HCT116 (cell line): ENCODE measurements at regions not wholly inside any gene's neighbourhood (a gene's known extent, or its start where the extent isn't known, plus 50 kb on each side); places are given as distances from the start of the nearest gene placed in this dataset.

Experiments
- ATAC-seq: fragments of 200-7000 bp; cut with Tn5 transposase; 2 replicates; pipeline ENCODE4 v1.9.1; 2020; ENCODE audit warnings: mild to moderate bottlenecking, moderate library complexity
- BruUV-seq: library from RNA; stranded (reverse); fragments of 400-500 nt; replicated peaks from 2 replicates; lab custom pipeline; 2021; lab: Mats Ljungman, UMichigan
- CTCF ChIA-PET: fragments of 300-600 bp; sonication (Branson Sonifier 250); formaldehyde crosslinking; loops from one replicate; lab custom pipeline; 2021; ENCODE audit warnings: antibody characterized with exemption; lab: Charles Lee
- POLR2A ChIA-PET: fragments of 300-600, 350-600 bp; sonication (Branson Sonifier 250); formaldehyde crosslinking; loops from one replicate; lab custom pipeline; 2021; ENCODE audit warnings: antibody characterized with exemption; lab: Charles Lee
- RAD21 ChIA-PET, 2 experiments: fragments of 300-600 bp; sonication (Branson Sonifier 250); formaldehyde crosslinking; loops; one replicate each; lab custom pipeline; 2023; ENCODE audit warnings: low total read pairs in 2 of 2; ENCODE audit not compliant: uncharacterized antibody in 2 of 2, unreplicated experiment in 2 of 2, low non-redundant PET in 1 of 2; lab: Charles Lee
- DNase-seq: peaks from one replicate; pipeline ENCODE4 v3.0.0-alpha.2; 2010; ENCODE audit warnings: low read depth, low spot score
- H2AFZ ChIP-seq: fragments of 200-600 bp; shearing (Covaris generic), sonication (generic); 2 replicates; pipeline ENCODE4 v1.6.1; 2017; ENCODE audit warnings: low read depth, mixed run types, mixed read lengths, antibody characterized with exemption, low read length; ENCODE audit not compliant: poor library complexity, severe bottlenecking
- H3K27ac ChIP-seq: 2 replicates; pipeline ENCODE4 v1.5.1; 2012; ENCODE audit warnings: low read depth, low read length
- H3K27me3 ChIP-seq: fragments of 200-600 bp; sonication (generic); 2 replicates; pipeline ENCODE4 v1.6.1; 2016; ENCODE audit warnings: mixed run types, low read length, mixed read lengths; ENCODE audit not compliant: insufficient read depth
- H3K36me3 ChIP-seq, 2 experiments: fragments of 200-500 bp in 1 of 2; fragments of 200-600 bp in 1 of 2; sonication (Bioruptor generic) in 1 of 2; sonication (generic) in 1 of 2; 2 replicates each; pipeline versions ENCODE4 v1.5.1 to v1.6.1; 2014 to 2016; ENCODE audit warnings: low read length in 2 of 2, inconsistent platforms in 1 of 2, mixed read lengths in 1 of 2, mixed run types in 1 of 2; ENCODE audit not compliant: insufficient read depth in 2 of 2, control insufficient read depth in 1 of 2
- H3K4me1 ChIP-seq, 2 experiments: fragments of 200-600 bp in 1 of 2; sonication (generic) in 1 of 2; 2 replicates each; pipeline versions ENCODE4 v1.5.1 to v1.6.1; 2012 to 2017; ENCODE audit warnings: low read length in 2 of 2, inconsistent platforms in 1 of 2, mild to moderate bottlenecking in 1 of 2, mixed read lengths in 1 of 2, mixed run types in 1 of 2, moderate library complexity in 1 of 2; ENCODE audit not compliant: insufficient read depth in 2 of 2, control insufficient read depth in 1 of 2
- H3K4me2 ChIP-seq: fragments of 200-600 bp; sonication (generic); 2 replicates; pipeline ENCODE4 v1.6.1; 2017; ENCODE audit warnings: mixed run types, low read length, mixed read lengths
- H3K4me3 ChIP-seq, 2 experiments: fragments of 200-600 bp in 1 of 2; sonication (generic) in 1 of 2; replicated peaks in 1 of 2; 2 replicates each; pipeline ENCODE4 v1.5.1; 2011 to 2016; ENCODE audit warnings: low read length in 2 of 2, control low read depth in 1 of 2, low read depth in 1 of 2, mild to moderate bottlenecking in 1 of 2, mixed read lengths in 1 of 2, mixed run types in 1 of 2
- H3K79me2 ChIP-seq: fragments of 200-600 bp; sonication (generic); 2 replicates; pipeline ENCODE4 v1.6.1; 2017; ENCODE audit warnings: mild to moderate bottlenecking, mixed run types, low read length, moderate library complexity, mixed read lengths; ENCODE audit not compliant: insufficient read depth
- H3K9ac ChIP-seq: fragments of 200-600 bp; sonication (generic); 2 replicates; pipeline ENCODE4 v1.6.1; 2016; ENCODE audit warnings: low read length, mixed read lengths
- H3K9me2 ChIP-seq: fragments of 200-600 bp; sonication (generic), shearing (Covaris generic); 2 replicates; pipeline ENCODE4 v1.6.1; 2017; ENCODE audit warnings: mixed run types, mild to moderate bottlenecking, moderate library complexity; ENCODE audit not compliant: insufficient read depth
- H3K9me3 ChIP-seq, 2 experiments: fragments of 200-500 bp in 1 of 2; fragments of 200-600 bp in 1 of 2; sonication (Bioruptor generic) in 1 of 2; sonication (generic) in 1 of 2; 2 replicates each; pipeline ENCODE4 v1.6.1; 2014 to 2017; ENCODE audit warnings: low read length in 2 of 2, mixed read lengths in 2 of 2, inconsistent platforms in 1 of 2, low read depth in 1 of 2, mild to moderate bottlenecking in 1 of 2, mixed run types in 1 of 2, moderate library complexity in 1 of 2; ENCODE audit not compliant: control insufficient read depth in 1 of 2, insufficient read depth in 1 of 2
- H4K20me1 ChIP-seq: fragments of 200-600 bp; sonication (generic), shearing (Covaris generic); 2 replicates; pipeline ENCODE4 v1.6.1; 2017; ENCODE audit warnings: mixed run types, mild to moderate bottlenecking, moderate library complexity; ENCODE audit not compliant: insufficient read depth
- CBX3 ChIP-seq: IDR thresholded peaks from 2 replicates; pipeline ENCODE4 v1.6.1; 2012; ENCODE audit warnings: low read depth
- CEBPB ChIP-seq: IDR thresholded peaks from 2 replicates; pipeline ENCODE4 v1.6.1; 2012; ENCODE audit warnings: low read depth
- ELF1 ChIP-seq: IDR thresholded peaks from 2 replicates; pipeline ENCODE4 v1.6.1; 2012; ENCODE audit warnings: low read depth, borderline replicate concordance
- EZH2 ChIP-seq: fragments of 200-600 bp; sonication (generic); IDR thresholded peaks from 2 replicates; pipeline ENCODE4 v1.6.1; 2017; ENCODE audit warnings: antibody characterized with exemption, mixed run types
- EZH2phosphoT487 ChIP-seq: fragments of 200-600 bp; IDR thresholded peaks from 2 replicates; pipeline ENCODE4 v1.6.1; 2018; ENCODE audit warnings: antibody characterized with exemption, borderline replicate concordance
- FOSL1 ChIP-seq: IDR thresholded peaks from 2 replicates; pipeline ENCODE4 v1.6.1; 2012; ENCODE audit warnings: low read depth
- JUND ChIP-seq: IDR thresholded peaks from 2 replicates; pipeline ENCODE4 v1.6.1; 2012
- POLR2A ChIP-seq: IDR thresholded peaks from 2 replicates; pipeline ENCODE4 v1.7.0; 2011; ENCODE audit warnings: borderline replicate concordance; ENCODE audit not compliant: insufficient read depth, insufficient read length; ENCODE audit errors: extremely low read depth
- POLR2AphosphoS5 ChIP-seq: IDR thresholded peaks from 2 replicates; pipeline ENCODE4 v1.6.1; 2011; ENCODE audit warnings: mild to moderate bottlenecking, low read depth, low read length, moderate library complexity
- RAD21 ChIP-seq: IDR thresholded peaks from 2 replicates; pipeline ENCODE4 v1.6.1; 2012; ENCODE audit warnings: low read depth, mild to moderate bottlenecking
- TCF7L2 ChIP-seq: IDR thresholded peaks from 2 replicates; pipeline ENCODE4 v1.7.0; 2011; ENCODE audit warnings: borderline replicate concordance, inconsistent platforms; ENCODE audit not compliant: insufficient read depth, insufficient read length; ENCODE audit errors: extremely low read depth
- YY1 ChIP-seq: IDR thresholded peaks from 2 replicates; pipeline ENCODE4 v1.6.1; 2011; ENCODE audit warnings: low read length, low read depth, moderate library complexity, mild to moderate bottlenecking; ENCODE audit not compliant: insufficient replicate concordance; ENCODE audit errors: extremely low read depth
- ZFX ChIP-seq: fragments of 450-650 bp; IDR thresholded peaks from 2 replicates; pipeline ENCODE4 v1.6.1; 2017
- ZNF274 ChIP-seq: fragments of 200-500 bp; sonication (Bioruptor generic); IDR thresholded peaks from 2 replicates; pipeline ENCODE4 v1.6.1; 2014; ENCODE audit warnings: mild to moderate bottlenecking, low read depth, low read length, inconsistent platforms
- intact Hi-C: fragments of 100-400 bp; cut with micrococcal nuclease; formaldehyde crosslinking; loops from 2 replicates; pipeline ENCODE4 v1.10.0; 2022
- TF ChIP-seq, protein P1 (sequence below), 3 experiments: fragments of 200-600 bp in 1 of 3; sonication (generic) in 1 of 3; IDR thresholded peaks in 2 of 3; conservative IDR thresholded peaks in 1 of 3; 2 replicates each; pipeline ENCODE4 v1.5.1; 2012 to 2017; ENCODE audit warnings: low read depth in 2 of 3, low read length in 2 of 3, antibody characterized with exemption in 1 of 3, borderline replicate concordance in 1 of 3, control low read depth in 1 of 3, mild to moderate bottlenecking in 1 of 3, mixed read lengths in 1 of 3, mixed run types in 1 of 3, moderate library complexity in 1 of 3; ENCODE audit not compliant: insufficient read depth in 1 of 3
- TF ChIP-seq, protein P2 (sequence below): IDR thresholded peaks from 2 replicates; pipeline ENCODE4 v1.6.1; 2012
- TF ChIP-seq, protein P3 (sequence below): IDR thresholded peaks from 2 replicates; pipeline ENCODE4 v1.6.1; 2012; ENCODE audit warnings: low read depth

DNA sequence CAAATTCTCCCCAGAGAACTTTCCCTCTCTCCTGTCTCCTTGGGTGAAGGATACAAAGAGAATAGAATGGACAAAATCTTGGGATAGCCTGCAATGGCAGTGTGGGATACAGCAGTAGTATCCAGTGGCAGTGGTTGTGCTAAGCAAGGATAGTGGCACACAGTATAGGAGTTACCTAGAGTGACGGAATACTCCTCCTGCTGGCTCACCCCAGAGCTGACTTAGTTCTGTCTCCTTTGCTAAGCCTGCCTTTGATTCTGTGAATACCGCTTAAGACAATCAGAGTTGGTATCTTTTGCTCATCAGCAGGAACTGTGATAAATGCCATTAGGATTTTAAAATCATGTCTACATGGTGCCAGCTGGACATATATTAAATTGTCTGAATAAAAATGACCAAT lies 404.3 kb downstream of the JRKL start:
- Histone ChIP-seq H3K27me3 (no peaks in the 10 kb centered on the region), H3K9me2 (no peaks in the 10 kb centered on the region), H3K36me3 (no peaks in the 10 kb centered on the region), H3K27ac (no peak overlapping the region), H2AFZ (no peak overlapping the region), H3K9me3 (peaks cover 0 to 5% of the 10 kb centered on the region in 2 experiments; a peak in 1 of 4 replicates), H3K4me2 (no peak overlapping the region), H4K20me1 (no peaks in the 10 kb centered on the region), H3K4me3 (no peak overlapping the region), H3K79me2 (no peaks in the 10 kb centered on the region), H3K9ac (no peak overlapping the region), H3K4me1 (no peaks in the 10 kb centered on the region)
- no peak for ATAC-seq
- ChIA-PET CTCF (no interaction called here), RAD21 (no interaction called here), POLR2A (no interaction called here)
- intact Hi-C loops = no loop called here
- no TSS peak for BruUV-seq
- DNase-seq = no peak
- TF ChIP-seq FOSL1 (no peak), YY1 (no peak), RAD21 (no peak), ELF1 (no peak), POLR2A (no peak), JUND (no peak), ZNF274 (no peak), EZH2phosphoT487 (no peak), CEBPB (no peak), CBX3 (no peak), EZH2 (no peak), TCF7L2 (no peak), ZFX (no peak), POLR2AphosphoS5 (no peak)
- TF ChIP-seq, protein P1, sequence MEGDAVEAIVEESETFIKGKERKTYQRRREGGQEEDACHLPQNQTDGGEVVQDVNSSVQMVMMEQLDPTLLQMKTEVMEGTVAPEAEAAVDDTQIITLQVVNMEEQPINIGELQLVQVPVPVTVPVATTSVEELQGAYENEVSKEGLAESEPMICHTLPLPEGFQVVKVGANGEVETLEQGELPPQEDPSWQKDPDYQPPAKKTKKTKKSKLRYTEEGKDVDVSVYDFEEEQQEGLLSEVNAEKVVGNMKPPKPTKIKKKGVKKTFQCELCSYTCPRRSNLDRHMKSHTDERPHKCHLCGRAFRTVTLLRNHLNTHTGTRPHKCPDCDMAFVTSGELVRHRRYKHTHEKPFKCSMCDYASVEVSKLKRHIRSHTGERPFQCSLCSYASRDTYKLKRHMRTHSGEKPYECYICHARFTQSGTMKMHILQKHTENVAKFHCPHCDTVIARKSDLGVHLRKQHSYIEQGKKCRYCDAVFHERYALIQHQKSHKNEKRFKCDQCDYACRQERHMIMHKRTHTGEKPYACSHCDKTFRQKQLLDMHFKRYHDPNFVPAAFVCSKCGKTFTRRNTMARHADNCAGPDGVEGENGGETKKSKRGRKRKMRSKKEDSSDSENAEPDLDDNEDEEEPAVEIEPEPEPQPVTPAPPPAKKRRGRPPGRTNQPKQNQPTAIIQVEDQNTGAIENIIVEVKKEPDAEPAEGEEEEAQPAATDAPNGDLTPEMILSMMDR (IDR thresholded peaks at IDR 0.05 in 2 of 3, conservative IDR thresholded peaks at IDR 0.05 in 1 of 3; ENCODE audit: borderline replicate concordance in 1 of 3, insufficient read depth in 1 of 3, low read depth in 2 of 3, low read length in 2 of 3) = no peak
- TF ChIP-seq, protein P2, sequence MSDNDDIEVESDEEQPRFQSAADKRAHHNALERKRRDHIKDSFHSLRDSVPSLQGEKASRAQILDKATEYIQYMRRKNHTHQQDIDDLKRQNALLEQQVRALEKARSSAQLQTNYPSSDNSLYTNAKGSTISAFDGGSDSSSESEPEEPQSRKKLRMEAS = no peak
- TF ChIP-seq, protein P3, sequence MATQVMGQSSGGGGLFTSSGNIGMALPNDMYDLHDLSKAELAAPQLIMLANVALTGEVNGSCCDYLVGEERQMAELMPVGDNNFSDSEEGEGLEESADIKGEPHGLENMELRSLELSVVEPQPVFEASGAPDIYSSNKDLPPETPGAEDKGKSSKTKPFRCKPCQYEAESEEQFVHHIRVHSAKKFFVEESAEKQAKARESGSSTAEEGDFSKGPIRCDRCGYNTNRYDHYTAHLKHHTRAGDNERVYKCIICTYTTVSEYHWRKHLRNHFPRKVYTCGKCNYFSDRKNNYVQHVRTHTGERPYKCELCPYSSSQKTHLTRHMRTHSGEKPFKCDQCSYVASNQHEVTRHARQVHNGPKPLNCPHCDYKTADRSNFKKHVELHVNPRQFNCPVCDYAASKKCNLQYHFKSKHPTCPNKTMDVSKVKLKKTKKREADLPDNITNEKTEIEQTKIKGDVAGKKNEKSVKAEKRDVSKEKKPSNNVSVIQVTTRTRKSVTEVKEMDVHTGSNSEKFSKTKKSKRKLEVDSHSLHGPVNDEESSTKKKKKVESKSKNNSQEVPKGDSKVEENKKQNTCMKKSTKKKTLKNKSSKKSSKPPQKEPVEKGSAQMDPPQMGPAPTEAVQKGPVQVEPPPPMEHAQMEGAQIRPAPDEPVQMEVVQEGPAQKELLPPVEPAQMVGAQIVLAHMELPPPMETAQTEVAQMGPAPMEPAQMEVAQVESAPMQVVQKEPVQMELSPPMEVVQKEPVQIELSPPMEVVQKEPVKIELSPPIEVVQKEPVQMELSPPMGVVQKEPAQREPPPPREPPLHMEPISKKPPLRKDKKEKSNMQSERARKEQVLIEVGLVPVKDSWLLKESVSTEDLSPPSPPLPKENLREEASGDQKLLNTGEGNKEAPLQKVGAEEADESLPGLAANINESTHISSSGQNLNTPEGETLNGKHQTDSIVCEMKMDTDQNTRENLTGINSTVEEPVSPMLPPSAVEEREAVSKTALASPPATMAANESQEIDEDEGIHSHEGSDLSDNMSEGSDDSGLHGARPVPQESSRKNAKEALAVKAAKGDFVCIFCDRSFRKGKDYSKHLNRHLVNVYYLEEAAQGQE = no peak
